ENCODE measurements at regions not wholly inside any gene's neighbourhood (a gene's known extent, or its start where the extent isn't known, plus 50 kb on each side); places are given as distances from the start of the nearest gene placed in this dataset.

- TF ChIP-seq ZNF462 (CRISPR knock-in tag; IDR thresholded peaks at IDR 0.05) = no peak
- no peak for TF ChIP-seq EZH2phosphoT487 (IDR thresholded peaks at IDR 0.05; ENCODE audit: unreplicated experiment)
- TF ChIP-seq CREB1 (CRISPR knock-in tag; IDR thresholded peaks at IDR 0.05; ENCODE audit: low read depth) = no peak
- TF ChIP-seq REST (IDR thresholded peaks at IDR 0.05; ENCODE audit: unreplicated experiment) = no peak
- TF ChIP-seq POLR2AphosphoS5 (IDR thresholded peaks at IDR 0.05; ENCODE audit: low read depth) = no peak
- TF ChIP-seq JUNB (IDR thresholded peaks at IDR 0.05; ENCODE audit: unreplicated experiment) = no peak
- no peak for TF ChIP-seq ETS1 (IDR thresholded peaks at IDR 0.05)
These were observed 677.8 kb downstream of the USP25 start (continued) for GRCh38 chr21:16407403-16408240.

Measured in GM23338 (cell line).